ENCODE measurements at regions not wholly inside any gene's neighbourhood (a gene's known extent, or its start where the extent isn't known, plus 50 kb on each side); places are given as distances from the start of the nearest gene placed in this dataset.

DNA sequence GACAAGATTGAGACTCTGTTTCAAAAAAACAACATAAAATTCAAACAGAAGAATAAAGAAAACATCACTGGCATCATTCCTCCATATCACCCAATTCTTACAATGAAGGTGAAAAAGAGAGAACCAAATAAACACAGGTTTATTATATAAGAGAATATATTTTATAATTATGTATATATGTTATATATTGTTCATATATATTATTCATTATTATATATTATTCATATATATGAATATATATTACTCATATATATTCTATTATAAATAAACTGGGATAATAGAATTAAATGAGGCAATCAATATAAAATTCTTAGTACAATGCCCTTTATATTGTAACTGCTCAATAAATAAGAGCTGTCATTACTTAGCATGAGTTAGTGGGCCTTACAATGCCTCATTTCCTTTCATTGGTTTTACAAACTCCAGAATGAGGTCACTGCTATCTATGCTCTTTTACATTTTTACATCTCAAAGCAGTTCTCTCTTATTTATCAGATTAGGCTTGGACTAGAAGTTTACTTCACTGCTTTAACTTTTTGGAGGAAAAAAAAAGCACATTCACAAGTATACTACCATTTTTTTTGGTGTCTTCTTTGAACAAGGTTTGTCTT, 135.5 kb upstream of the TTC14 start:
- Mint-ChIP-seq H3K9me3 (ENCODE audit: insufficient read depth) (peaks cover 2% of the 10 kb centered on the region), H3K4me3 (no peak overlapping the region), H3K4me1 (ENCODE audit: low read depth) (no peaks in the 10 kb centered on the region), H3K27ac (no peak overlapping the region), H3K36me3 (ENCODE audit: low read depth) (no peaks in the 10 kb centered on the region), H3K27me3 (ENCODE audit: low read depth) (no peaks in the 10 kb centered on the region)
- DNase-seq: no peak
- CTCF ChIA-PET: no interaction called here
- ATAC-seq: no peak
- POLR2A ChIA-PET: no interaction called here

GRCh38 chr3:180467177-180467576, 134.8 kb upstream of the TTC14 start:
- Mint-ChIP-seq H3K27me3 (ENCODE audit: low read depth) (no peaks in the 10 kb centered on the region), H3K27ac (no peak overlapping the region), H3K36me3 (ENCODE audit: low read depth) (no peaks in the 10 kb centered on the region), H3K4me3 (no peak overlapping the region), H3K9me3 (ENCODE audit: insufficient read depth) (peaks cover 3% of the 10 kb centered on the region), H3K4me1 (ENCODE audit: low read depth) (no peaks in the 10 kb centered on the region)
- ATAC-seq (no peak), DNase-seq (no peak)
- ChIA-PET CTCF (no interaction called here), POLR2A (no interaction called here)

DNA sequence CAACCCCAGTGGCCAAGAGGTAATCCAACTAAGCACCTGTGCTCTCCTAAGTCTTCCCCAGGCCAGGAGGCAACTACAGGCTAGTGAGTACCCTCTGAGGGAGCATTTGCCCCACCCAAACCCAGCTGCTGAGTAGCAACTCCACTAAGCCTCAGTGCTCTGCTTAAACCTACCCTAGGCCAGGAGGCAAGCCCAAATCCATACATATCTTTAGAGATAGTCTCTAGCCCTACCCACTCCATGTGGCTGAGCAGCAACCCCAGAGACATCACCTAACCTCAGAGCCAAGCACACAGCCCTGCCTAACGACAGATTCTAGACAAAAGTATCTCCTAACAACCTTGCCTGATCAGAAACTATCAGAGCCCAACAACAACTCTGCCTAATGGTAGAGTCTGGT, 132.8 kb upstream of the TTC14 start:
- no peaks in the 10 kb centered on the region for H3K4me1 Mint-ChIP-seq (ENCODE audit: low read depth)

GRCh38 chr3:180478695-180479094, 123.3 kb upstream of the TTC14 start:
- H3K36me3 Mint-ChIP-seq (ENCODE audit: low read depth): no peaks in the 10 kb centered on the region
- ChIA-PET CTCF (interaction anchor here (0.9 kb wide), 1 partner anchor 667 kb away, joined by 3 read pairs; no protein-coding TSS in a partner anchor), POLR2A (no interaction called here)
- H3K9me3 Mint-ChIP-seq (ENCODE audit: insufficient read depth): no peaks in the 10 kb centered on the region
- ATAC-seq (no peak), DNase-seq (no peak)
- H3K4me3 Mint-ChIP-seq: no peak overlapping the region
- no peak overlapping the region for H3K27ac Mint-ChIP-seq
- H3K4me1 Mint-ChIP-seq (ENCODE audit: low read depth): no peaks in the 10 kb centered on the region
- no peaks in the 10 kb centered on the region for H3K27me3 Mint-ChIP-seq (ENCODE audit: low read depth)

More for the DNA sequence above, 132.8 kb upstream of the TTC14 start:
- no peaks in the 10 kb centered on the region for H3K36me3 Mint-ChIP-seq (ENCODE audit: low read depth)
- H3K4me3 Mint-ChIP-seq: no peak overlapping the region
- ChIA-PET POLR2A (no interaction called here), CTCF (no interaction called here)
- H3K9me3 Mint-ChIP-seq (ENCODE audit: insufficient read depth): peaks cover 3% of the 10 kb centered on the region
- ATAC-seq (no peak), DNase-seq (no peak)
- no peaks in the 10 kb centered on the region for H3K27me3 Mint-ChIP-seq (ENCODE audit: low read depth)
- no peak overlapping the region for H3K27ac Mint-ChIP-seq

DNA sequence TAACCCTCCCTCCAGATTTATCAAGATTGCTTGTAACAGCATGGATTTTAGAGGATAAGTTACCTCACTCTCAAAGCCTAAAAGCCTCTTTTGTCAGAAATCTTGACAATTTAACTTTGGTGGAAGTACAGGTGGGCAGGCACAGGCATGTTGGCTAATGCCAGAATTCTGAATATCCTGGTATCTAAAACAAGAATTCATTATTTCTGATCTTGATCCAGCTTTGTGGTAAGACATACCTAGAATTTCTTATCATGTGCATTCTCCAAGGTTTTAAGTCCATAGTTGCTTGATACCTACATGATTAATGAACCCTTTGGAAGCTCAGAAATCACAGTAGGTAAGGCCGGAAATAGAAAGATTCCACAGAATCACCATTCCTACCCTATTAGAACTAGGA, 109.9 kb upstream of the TTC14 start:
- CTCF ChIA-PET: no interaction called here
- H3K27me3 Mint-ChIP-seq (ENCODE audit: low read depth): no peaks in the 10 kb centered on the region
- no peak overlapping the region for H3K27ac Mint-ChIP-seq
- ATAC-seq (no peak), DNase-seq (no peak)
- H3K9me3 Mint-ChIP-seq (ENCODE audit: insufficient read depth): no peaks in the 10 kb centered on the region
- H3K4me3 Mint-ChIP-seq: no peak overlapping the region
- POLR2A ChIA-PET: no interaction called here
- no peaks in the 10 kb centered on the region for H3K36me3 Mint-ChIP-seq (ENCODE audit: low read depth)
- no peaks in the 10 kb centered on the region for H3K4me1 Mint-ChIP-seq (ENCODE audit: low read depth)

GRCh38 chr3:180496995-180497394, 105.0 kb upstream of the TTC14 start:
- no peak overlapping the region for H3K4me3 Mint-ChIP-seq

DNA sequence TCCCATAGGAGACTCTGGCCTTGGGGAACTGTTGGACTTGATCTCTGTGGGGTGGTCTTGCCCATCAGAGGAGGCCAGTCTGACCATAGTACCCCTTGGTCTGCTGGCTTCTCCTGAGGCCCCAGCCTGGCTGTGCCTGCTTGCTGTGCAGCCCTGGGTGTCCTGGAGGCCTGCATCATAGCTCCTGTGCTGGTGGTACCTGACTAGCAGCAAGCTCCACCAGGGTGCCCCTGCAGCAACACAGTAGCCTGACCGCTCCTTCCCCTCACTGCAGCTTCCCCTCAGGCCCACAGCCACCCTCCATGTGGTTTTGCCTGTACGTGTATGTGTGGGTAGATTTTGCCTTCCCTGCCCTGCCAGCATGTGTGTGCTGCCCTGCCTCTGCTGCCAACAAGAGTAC, 85.6 kb upstream of the TTC14 start:
- ChIA-PET CTCF (no interaction called here), POLR2A (no interaction called here)
- Mint-ChIP-seq H3K4me1 (ENCODE audit: low read depth) (no peaks in the 10 kb centered on the region), H3K27me3 (ENCODE audit: low read depth) (no peaks in the 10 kb centered on the region), H3K36me3 (ENCODE audit: low read depth) (no peaks in the 10 kb centered on the region), H3K9me3 (ENCODE audit: insufficient read depth) (peaks cover 4% of the 10 kb centered on the region), H3K4me3 (no peak overlapping the region), H3K27ac (no peak overlapping the region)
- ATAC-seq (no peak), DNase-seq (no peak)

More at GRCh38 chr3:180496995-180497394, 105.0 kb upstream of the TTC14 start:
- no peaks in the 10 kb centered on the region for H3K36me3 Mint-ChIP-seq (ENCODE audit: low read depth)
- ATAC-seq (no peak), DNase-seq (no peak)
- ChIA-PET POLR2A (no interaction called here), CTCF (no interaction called here)
- H3K27me3 Mint-ChIP-seq (ENCODE audit: low read depth): no peaks in the 10 kb centered on the region
- no peaks in the 10 kb centered on the region for H3K4me1 Mint-ChIP-seq (ENCODE audit: low read depth)
- H3K27ac Mint-ChIP-seq: no peak overlapping the region
- H3K9me3 Mint-ChIP-seq (ENCODE audit: insufficient read depth): peaks cover 5% of the 10 kb centered on the region

GRCh38 chr3:180523040-180523439, 78.9 kb upstream of the TTC14 start:
- Mint-ChIP-seq H3K4me3 (no peak overlapping the region), H3K4me1 (ENCODE audit: low read depth) (no peaks in the 10 kb centered on the region), H3K36me3 (ENCODE audit: low read depth) (no peaks in the 10 kb centered on the region), H3K27me3 (ENCODE audit: low read depth) (no peaks in the 10 kb centered on the region), H3K9me3 (ENCODE audit: insufficient read depth) (peaks cover 4% of the 10 kb centered on the region), H3K27ac (no peak overlapping the region)
- DNase-seq: no peak
- POLR2A ChIA-PET: no interaction called here
- no peak for ATAC-seq
- CTCF ChIA-PET: no interaction called here

- H3K4me1 Mint-ChIP-seq (ENCODE audit: low read depth): no peaks in the 10 kb centered on the region
- CTCF ChIA-PET: no interaction called here
- H3K27ac Mint-ChIP-seq: no peak overlapping the region
- DNase-seq: no peak
- no peaks in the 10 kb centered on the region for H3K9me3 Mint-ChIP-seq (ENCODE audit: insufficient read depth)
- no peak for ATAC-seq
- H3K4me3 Mint-ChIP-seq: no peak overlapping the region
- no peaks in the 10 kb centered on the region for H3K27me3 Mint-ChIP-seq (ENCODE audit: low read depth)
- H3K36me3 Mint-ChIP-seq (ENCODE audit: low read depth): no peaks in the 10 kb centered on the region
- POLR2A ChIA-PET: no interaction called here
These were observed 73.1 kb upstream of the TTC14 start for GRCh38 chr3:180528843-180529242.

- CTCF ChIA-PET: no interaction called here
- POLR2A ChIA-PET: no interaction called here
- Mint-ChIP-seq H3K27me3 (ENCODE audit: low read depth) (no peaks in the 10 kb centered on the region), H3K4me1 (ENCODE audit: low read depth) (no peaks in the 10 kb centered on the region), H3K4me3 (no peak overlapping the region), H3K9me3 (ENCODE audit: insufficient read depth) (no peaks in the 10 kb centered on the region), H3K36me3 (ENCODE audit: low read depth) (no peaks in the 10 kb centered on the region), H3K27ac (no peak overlapping the region)
- DNase-seq (no peak), ATAC-seq (no peak)
These were observed 72.2 kb upstream of the TTC14 start for GRCh38 chr3:180529778-180530177.

DNA sequence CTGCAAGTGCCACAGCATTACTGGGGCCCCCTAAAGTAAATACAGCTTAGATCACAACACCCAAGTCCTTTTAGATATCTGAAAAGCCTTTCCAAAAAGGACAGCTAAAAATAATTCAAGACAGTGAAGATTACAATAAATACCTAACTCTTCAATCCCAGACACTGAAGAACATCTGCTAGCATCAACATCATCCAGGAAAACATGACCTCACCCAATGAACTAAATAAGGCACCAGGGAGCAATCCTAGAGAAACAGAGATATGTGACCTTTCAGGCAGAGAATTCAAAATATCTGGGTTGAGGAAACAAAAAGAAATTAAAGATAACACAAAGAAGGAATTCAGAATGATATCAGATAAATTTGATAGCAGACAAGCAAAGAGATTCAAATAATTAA, 71.7 kb upstream of the TTC14 start:
- ATAC-seq: no peak
- CTCF ChIA-PET: no interaction called here

DNA sequence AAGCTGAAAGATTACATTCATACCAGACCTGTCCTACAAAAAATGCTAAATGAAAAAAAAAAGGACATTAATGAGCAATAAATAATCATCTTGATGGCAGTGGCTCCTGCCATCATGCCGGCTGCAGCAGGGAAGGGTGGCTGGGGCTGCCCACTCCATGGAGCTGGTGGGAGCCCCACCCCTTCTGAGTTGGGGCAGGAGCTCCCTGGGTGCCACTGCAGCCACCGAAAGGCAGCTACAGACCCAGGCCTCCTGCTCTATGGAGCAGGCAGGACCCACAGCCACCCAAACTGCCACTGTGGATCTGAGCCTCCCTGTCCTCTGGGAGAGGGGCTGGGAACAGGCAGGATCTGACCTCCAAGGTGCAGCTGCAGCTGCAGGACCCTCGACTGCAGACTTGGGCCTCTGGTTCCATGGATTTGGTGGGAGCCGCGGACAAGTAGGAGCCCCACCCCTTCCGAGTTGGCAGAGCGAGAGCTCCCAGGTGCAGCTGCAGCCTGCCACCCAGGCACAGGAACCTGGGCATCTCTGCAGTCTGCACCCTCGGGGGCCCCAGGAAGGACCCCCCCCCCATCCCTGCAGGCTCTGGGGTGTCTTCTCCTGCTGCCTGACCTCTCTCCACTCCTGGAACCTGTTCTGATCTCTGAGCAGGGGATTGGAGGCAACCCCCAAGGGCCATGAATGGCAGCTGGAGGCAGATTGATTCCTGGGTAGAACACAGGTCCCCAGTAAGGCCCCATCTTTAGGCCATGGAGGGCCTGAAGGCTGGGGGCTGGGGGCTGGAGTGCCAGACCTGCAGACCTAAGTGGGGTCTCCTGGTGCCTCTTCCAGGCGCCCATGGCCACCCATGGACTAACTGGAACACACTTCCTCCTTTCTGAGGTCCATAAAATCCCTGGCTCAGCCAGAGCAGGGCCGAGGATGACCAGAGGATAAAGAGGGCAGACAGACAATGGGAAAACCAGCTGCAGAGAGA, 70.4 kb upstream of the TTC14 start:
- POLR2A ChIA-PET: no interaction called here
- Mint-ChIP-seq H3K27ac (no peak overlapping the region), H3K9me3 (ENCODE audit: insufficient read depth) (no peaks in the 10 kb centered on the region), H3K27me3 (ENCODE audit: low read depth) (no peaks in the 10 kb centered on the region), H3K4me3 (no peak overlapping the region), H3K36me3 (ENCODE audit: low read depth) (no peaks in the 10 kb centered on the region), H3K4me1 (ENCODE audit: low read depth) (no peaks in the 10 kb centered on the region)
- no peak for ATAC-seq
- no peak for DNase-seq
- CTCF ChIA-PET: no interaction called here

More for the DNA sequence above, 71.7 kb upstream of the TTC14 start:
- DNase-seq: no peak
- H3K4me1 Mint-ChIP-seq (ENCODE audit: low read depth): no peaks in the 10 kb centered on the region
- H3K27me3 Mint-ChIP-seq (ENCODE audit: low read depth): no peaks in the 10 kb centered on the region
- no peak overlapping the region for H3K4me3 Mint-ChIP-seq
- H3K9me3 Mint-ChIP-seq (ENCODE audit: insufficient read depth): no peaks in the 10 kb centered on the region
- no peaks in the 10 kb centered on the region for H3K36me3 Mint-ChIP-seq (ENCODE audit: low read depth)
- no peak overlapping the region for H3K27ac Mint-ChIP-seq
- POLR2A ChIA-PET: no interaction called here
